IPS-NIHi7 (cell line): ENCODE measurements at regions not wholly inside any gene's neighbourhood (a gene's known extent, or its start where the extent isn't known, plus 50 kb on each side); places are given as distances from the start of the nearest gene placed in this dataset.

Source experiments
- DNase-seq: peaks from one replicate; pipeline ENCODE4 v3.0.0; 2012; ENCODE audit warnings: mixed read lengths; ENCODE audit errors: extremely low spot score

- no peak for DNase-seq
Observed at GRCh38 chr3:933326-933725, 159.5 kb upstream of the CNTN6 start.

GRCh38 chr3:944786-945185, 148.0 kb upstream of the CNTN6 start:
- no peak for DNase-seq

GRCh38 chr3:945738-946137, 147.1 kb upstream of the CNTN6 start:
- no peak for DNase-seq

GRCh38 chr3:952906-953305, 139.9 kb upstream of the CNTN6 start:
- DNase-seq: no peak

- no peak for DNase-seq
Observed at GRCh38 chr3:963255-963654, 129.6 kb upstream of the CNTN6 start.

- no peak for DNase-seq
Observed at GRCh38 chr3:963755-964154, 129.1 kb upstream of the CNTN6 start.

- DNase-seq: no peak
Observed at GRCh38 chr3:965826-966225, 127.0 kb upstream of the CNTN6 start.

GRCh38 chr3:966341-966740, 126.5 kb upstream of the CNTN6 start:
- DNase-seq: no peak

GRCh38 chr3:973340-973739, 119.5 kb upstream of the CNTN6 start:
- DNase-seq: no peak

- no peak for DNase-seq
Observed at GRCh38 chr3:976006-976405, 116.8 kb upstream of the CNTN6 start.

- DNase-seq: no peak
Observed at GRCh38 chr3:981156-981555, 111.7 kb upstream of the CNTN6 start.

- DNase-seq: no peak
Observed at GRCh38 chr3:988785-989184, 104.0 kb upstream of the CNTN6 start.

- no peak for DNase-seq
Observed at GRCh38 chr3:992871-993270, 100.0 kb upstream of the CNTN6 start.

GRCh38 chr3:1002010-1002409, 90.8 kb upstream of the CNTN6 start:
- DNase-seq: no peak

- DNase-seq: no peak
Observed at GRCh38 chr3:1007866-1008265, 85.0 kb upstream of the CNTN6 start.

GRCh38 chr3:1010228-1010627, 82.6 kb upstream of the CNTN6 start:
- DNase-seq: no peak

GRCh38 chr3:1015826-1016225, 77.0 kb upstream of the CNTN6 start:
- DNase-seq: no peak

- DNase-seq: no peak
Observed at GRCh38 chr3:1017870-1018269, 75.0 kb upstream of the CNTN6 start.

- DNase-seq: no peak
Observed at GRCh38 chr3:1019157-1019556, 73.7 kb upstream of the CNTN6 start.

GRCh38 chr3:1026395-1026794, 66.4 kb upstream of the CNTN6 start:
- no peak for DNase-seq

- DNase-seq: no peak
Observed at GRCh38 chr3:1036207-1036826, 56.5 kb upstream of the CNTN6 start.

GRCh38 chr3:1037631-1038030, 55.2 kb upstream of the CNTN6 start:
- no peak for DNase-seq
